ENCODE measurements at regions not wholly inside any gene's neighbourhood (a gene's known extent, or its start where the extent isn't known, plus 50 kb on each side); places are given as distances from the start of the nearest gene placed in this dataset.
"Not testable (repeated sequence)": the region's sequence is repeated elsewhere in the genome, so short reads cannot be mapped to it uniquely, and the experiment has no call there.

GRCh38 chr5:1619531-1619930, 95.8 kb upstream of the LPCAT1 start:
- intact Hi-C loops (cut with micrococcal nuclease); H3K4me1 Mint-ChIP-seq (ENCODE audit: insufficient read depth, unreplicated experiment); POLR2A ChIA-PET; H3K27ac Mint-ChIP-seq (ENCODE audit: low read depth, unreplicated experiment); DNase-seq (ENCODE audit: unreplicated experiment); H3K4me3 Mint-ChIP-seq (ENCODE audit: unreplicated experiment); H3K36me3 Mint-ChIP-seq (ENCODE audit: insufficient read depth, unreplicated experiment); BruUV-seq (replicated peaks): not testable (repeated sequence)
- Mint-ChIP-seq H3K9me3 (ENCODE audit: unreplicated experiment) (peaks cover 15% of the 10 kb centered on the region), H3K27me3 (ENCODE audit: insufficient read depth, unreplicated experiment) (peaks cover 98% of the 10 kb centered on the region)
- CTCF ChIA-PET, result interaction anchor here (0.6 to 2.1 kb wide), 3 partner anchors 25 to 451 kb away, joined by 3 to 8 read pairs (median 3); no protein-coding TSS in a partner anchor

DNA sequence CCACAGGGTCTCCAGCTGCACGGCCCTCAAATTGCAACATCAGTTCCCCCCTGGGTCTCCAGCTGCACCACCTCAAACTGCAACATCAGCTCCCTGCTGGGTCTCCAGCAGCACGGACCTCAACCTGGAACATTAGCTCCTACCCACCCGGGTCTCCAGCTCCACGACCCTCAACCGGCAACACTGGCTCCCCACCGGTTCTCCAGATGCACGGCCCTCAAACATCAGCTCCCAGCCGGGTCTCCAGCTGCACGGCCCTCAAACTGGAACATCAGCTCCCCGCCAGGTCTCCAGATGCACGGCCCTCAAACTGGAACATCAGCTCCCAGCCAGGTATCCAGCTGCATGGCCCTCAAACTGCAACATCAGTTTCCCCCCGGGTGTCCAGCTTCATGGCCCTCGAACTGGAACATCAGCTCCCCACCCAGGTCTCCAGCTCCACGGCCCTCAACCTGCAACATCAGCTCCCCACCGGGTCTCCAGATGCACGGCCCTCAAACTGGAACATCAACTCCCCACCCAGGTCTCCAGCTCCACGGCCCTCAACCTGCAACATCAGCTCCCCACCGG, 94.6 kb upstream of the LPCAT1 start:
- POLR2A ChIA-PET, result interaction anchor here (0.6 kb wide), 1 partner anchor 115 kb away, joined by 3 read pairs; no protein-coding TSS in a partner anchor
- H3K27me3 Mint-ChIP-seq (ENCODE audit: insufficient read depth, unreplicated experiment), result peaks cover 98% of the 10 kb centered on the region
- H3K36me3 Mint-ChIP-seq (ENCODE audit: insufficient read depth, unreplicated experiment); intact Hi-C loops (cut with micrococcal nuclease); BruUV-seq (replicated peaks); H3K27ac Mint-ChIP-seq (ENCODE audit: low read depth, unreplicated experiment); H3K4me1 Mint-ChIP-seq (ENCODE audit: insufficient read depth, unreplicated experiment); H3K9me3 Mint-ChIP-seq (ENCODE audit: unreplicated experiment); DNase-seq (ENCODE audit: unreplicated experiment); H3K4me3 Mint-ChIP-seq (ENCODE audit: unreplicated experiment): not testable (repeated sequence)
- CTCF ChIA-PET, result interaction anchor here (0.7 kb wide), 2 partner anchors 59 to 509 kb away, joined by 3 read pairs; no protein-coding TSS in a partner anchor

DNA sequence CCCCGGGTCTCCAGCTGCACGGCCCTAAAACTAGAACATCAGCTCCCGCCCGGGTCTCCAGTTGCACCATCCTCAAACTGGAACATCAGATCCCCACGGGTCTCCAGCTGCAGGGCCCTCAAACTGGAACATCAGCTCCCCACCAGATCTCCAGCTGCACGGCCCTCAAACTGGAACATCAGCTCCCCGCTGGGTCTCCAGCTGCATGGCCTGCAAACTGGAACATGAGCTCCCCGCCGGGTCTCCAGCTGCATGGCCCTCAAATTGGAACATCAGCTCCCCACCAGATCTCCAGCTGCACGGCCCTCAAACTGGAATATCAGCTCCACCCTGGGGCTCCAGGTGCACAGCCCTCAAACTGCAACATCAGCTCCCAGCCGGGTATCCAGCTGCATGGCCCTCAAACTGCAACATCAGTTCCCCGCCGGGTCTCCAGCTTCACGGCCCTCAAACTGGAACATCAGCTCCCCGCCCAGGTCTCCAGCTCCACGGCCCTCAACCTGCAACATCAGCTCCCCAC, 93.5 kb upstream of the LPCAT1 start:
- BruUV-seq (replicated peaks); H3K36me3 Mint-ChIP-seq (ENCODE audit: insufficient read depth, unreplicated experiment); H3K27ac Mint-ChIP-seq (ENCODE audit: low read depth, unreplicated experiment); H3K9me3 Mint-ChIP-seq (ENCODE audit: unreplicated experiment); H3K4me3 Mint-ChIP-seq (ENCODE audit: unreplicated experiment); intact Hi-C loops (cut with micrococcal nuclease); H3K4me1 Mint-ChIP-seq (ENCODE audit: insufficient read depth, unreplicated experiment); DNase-seq (ENCODE audit: unreplicated experiment): not testable (repeated sequence)
- ChIA-PET POLR2A (interaction anchor here (0.7 kb wide), 1 partner anchor 62 kb away, joined by 3 read pairs; no protein-coding TSS in a partner anchor), CTCF (interaction anchor here (0.7 kb wide), 1 partner anchor 531 kb away, joined by 4 read pairs; no protein-coding TSS in a partner anchor)
- H3K27me3 Mint-ChIP-seq (ENCODE audit: insufficient read depth, unreplicated experiment), result peaks cover 98% of the 10 kb centered on the region

DNA sequence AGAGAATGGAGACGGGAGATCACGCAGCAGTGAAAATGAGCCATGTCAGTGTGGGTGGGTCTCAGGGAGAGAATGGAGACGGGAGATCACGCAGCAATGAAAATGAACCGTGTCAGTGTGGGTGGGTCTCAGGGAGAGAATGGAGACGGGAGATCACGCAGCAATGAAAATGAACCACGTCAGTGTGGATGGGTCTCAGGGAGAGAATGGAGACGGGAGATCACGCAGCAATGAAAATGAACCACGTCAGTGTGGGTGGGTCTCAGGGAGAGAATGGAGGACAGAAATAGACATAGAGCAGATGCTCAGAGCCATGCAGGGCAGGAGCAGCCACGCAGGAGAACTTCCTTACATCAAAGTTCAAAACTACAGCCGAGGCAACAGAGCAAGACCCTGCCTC, 89.8 kb upstream of the LPCAT1 start:
- peaks cover 95% of the 10 kb centered on the region for H3K27me3 Mint-ChIP-seq (ENCODE audit: insufficient read depth, unreplicated experiment)
- H3K36me3 Mint-ChIP-seq (ENCODE audit: insufficient read depth, unreplicated experiment); H3K4me3 Mint-ChIP-seq (ENCODE audit: unreplicated experiment); DNase-seq (ENCODE audit: unreplicated experiment); BruUV-seq (replicated peaks); CTCF ChIA-PET; H3K9me3 Mint-ChIP-seq (ENCODE audit: unreplicated experiment); POLR2A ChIA-PET; intact Hi-C loops (cut with micrococcal nuclease); H3K27ac Mint-ChIP-seq (ENCODE audit: low read depth, unreplicated experiment): not testable (repeated sequence)
- peaks cover 15% of the 10 kb centered on the region for H3K4me1 Mint-ChIP-seq (ENCODE audit: insufficient read depth, unreplicated experiment)

- H3K9me3 Mint-ChIP-seq (ENCODE audit: unreplicated experiment); intact Hi-C loops (cut with micrococcal nuclease); DNase-seq (ENCODE audit: unreplicated experiment); H3K4me3 Mint-ChIP-seq (ENCODE audit: unreplicated experiment); BruUV-seq (replicated peaks); H3K36me3 Mint-ChIP-seq (ENCODE audit: insufficient read depth, unreplicated experiment); CTCF ChIA-PET; POLR2A ChIA-PET; H3K27ac Mint-ChIP-seq (ENCODE audit: low read depth, unreplicated experiment): not testable (repeated sequence)
- peaks cover 68% of the 10 kb centered on the region for H3K27me3 Mint-ChIP-seq (ENCODE audit: insufficient read depth, unreplicated experiment)
- peaks cover 15% of the 10 kb centered on the region for H3K4me1 Mint-ChIP-seq (ENCODE audit: insufficient read depth, unreplicated experiment)
These were observed 86.8 kb upstream of the LPCAT1 start for GRCh38 chr5:1610526-1610925.

- H3K36me3 Mint-ChIP-seq (ENCODE audit: insufficient read depth, unreplicated experiment); BruUV-seq (replicated peaks); DNase-seq (ENCODE audit: unreplicated experiment); H3K9me3 Mint-ChIP-seq (ENCODE audit: unreplicated experiment); POLR2A ChIA-PET; H3K27ac Mint-ChIP-seq (ENCODE audit: low read depth, unreplicated experiment); CTCF ChIA-PET; H3K4me3 Mint-ChIP-seq (ENCODE audit: unreplicated experiment): not testable (repeated sequence)
- intact Hi-C loops (cut with micrococcal nuclease), result loop anchor here (10.0 kb wide), 1 partner anchor 124 kb away; no protein-coding TSS in a partner anchor
- Mint-ChIP-seq H3K4me1 (ENCODE audit: insufficient read depth, unreplicated experiment) (peaks cover 15% of the 10 kb centered on the region), H3K27me3 (ENCODE audit: insufficient read depth, unreplicated experiment) (peaks cover 62% of the 10 kb centered on the region)
These were observed 85.4 kb upstream of the LPCAT1 start for GRCh38 chr5:1609111-1609510.

DNA sequence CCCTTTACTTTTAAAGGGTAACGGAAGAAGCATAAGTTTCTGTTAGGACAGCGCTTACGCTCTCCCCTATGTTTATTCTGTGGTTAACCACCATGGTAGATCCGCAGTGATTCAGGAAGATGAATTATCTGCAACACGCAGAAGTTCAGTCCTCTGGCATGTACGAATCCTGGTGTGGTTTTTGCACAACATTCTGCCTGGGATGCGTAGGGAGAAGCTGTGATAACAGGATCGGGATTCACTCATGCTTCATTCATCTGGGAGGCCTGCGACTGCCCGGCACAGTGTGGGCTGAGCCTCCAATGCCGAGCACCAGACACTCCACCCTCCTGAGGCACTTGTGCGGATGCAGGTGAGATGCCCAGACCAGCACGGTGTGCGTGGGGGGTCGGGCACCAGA, 84.6 kb upstream of the LPCAT1 start:
- CTCF ChIA-PET, result not testable (repeated sequence)

GRCh38 chr5:1606951-1607350, 83.2 kb upstream of the LPCAT1 start:
- H3K36me3 Mint-ChIP-seq (ENCODE audit: insufficient read depth, unreplicated experiment); H3K4me3 Mint-ChIP-seq (ENCODE audit: unreplicated experiment); BruUV-seq (replicated peaks); H3K27ac Mint-ChIP-seq (ENCODE audit: low read depth, unreplicated experiment); POLR2A ChIA-PET; CTCF ChIA-PET; DNase-seq (ENCODE audit: unreplicated experiment); H3K4me1 Mint-ChIP-seq (ENCODE audit: insufficient read depth, unreplicated experiment); H3K9me3 Mint-ChIP-seq (ENCODE audit: unreplicated experiment): not testable (repeated sequence)
- H3K27me3 Mint-ChIP-seq (ENCODE audit: insufficient read depth, unreplicated experiment), result peaks cover 56% of the 10 kb centered on the region
- intact Hi-C loops (cut with micrococcal nuclease), result loop anchor here (10.0 kb wide), 1 partner anchor 122 kb away; no protein-coding TSS in a partner anchor

More for the DNA sequence above, 84.6 kb upstream of the LPCAT1 start:
- H3K9me3 Mint-ChIP-seq (ENCODE audit: unreplicated experiment); POLR2A ChIA-PET; H3K36me3 Mint-ChIP-seq (ENCODE audit: insufficient read depth, unreplicated experiment); H3K27ac Mint-ChIP-seq (ENCODE audit: low read depth, unreplicated experiment); H3K4me3 Mint-ChIP-seq (ENCODE audit: unreplicated experiment); BruUV-seq (replicated peaks): not testable (repeated sequence)
- Mint-ChIP-seq H3K27me3 (ENCODE audit: insufficient read depth, unreplicated experiment) (peaks cover 62% of the 10 kb centered on the region), H3K4me1 (ENCODE audit: insufficient read depth, unreplicated experiment) (peaks cover 14% of the 10 kb centered on the region)
- DNase-seq (ENCODE audit: unreplicated experiment), result peak; percentile 72
- intact Hi-C loops (cut with micrococcal nuclease), result loop anchor here (10.0 kb wide), 1 partner anchor 124 kb away; no protein-coding TSS in a partner anchor

DNA sequence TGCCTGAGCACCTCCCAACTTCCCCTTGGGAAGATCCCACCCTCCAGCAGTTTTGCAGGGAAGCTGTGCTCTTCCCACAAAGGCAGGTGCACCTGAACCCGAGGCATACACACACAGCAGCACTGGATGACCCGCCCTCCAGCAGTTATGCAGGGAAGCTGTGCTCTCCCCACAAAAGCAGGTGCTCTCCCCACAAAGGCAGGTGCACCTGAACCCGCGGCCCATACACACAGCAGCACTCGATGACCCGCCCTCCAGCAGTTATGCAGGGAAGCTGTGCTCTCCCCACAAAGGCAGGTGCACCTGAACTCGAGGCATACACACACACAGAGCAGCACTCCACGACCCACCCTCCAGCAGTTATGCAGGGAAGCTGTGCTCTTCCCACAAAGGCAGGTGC, 80.2 kb upstream of the LPCAT1 start:
- CTCF ChIA-PET, result interaction anchor here (0.7 kb wide), 1 partner anchor 75 kb away, joined by 3 read pairs; no protein-coding TSS in a partner anchor
- H3K27ac Mint-ChIP-seq (ENCODE audit: low read depth, unreplicated experiment); H3K9me3 Mint-ChIP-seq (ENCODE audit: unreplicated experiment); DNase-seq (ENCODE audit: unreplicated experiment); H3K36me3 Mint-ChIP-seq (ENCODE audit: insufficient read depth, unreplicated experiment); H3K4me3 Mint-ChIP-seq (ENCODE audit: unreplicated experiment); POLR2A ChIA-PET; BruUV-seq (replicated peaks); H3K4me1 Mint-ChIP-seq (ENCODE audit: insufficient read depth, unreplicated experiment): not testable (repeated sequence)
- H3K27me3 Mint-ChIP-seq (ENCODE audit: insufficient read depth, unreplicated experiment), result peaks cover 56% of the 10 kb centered on the region
- intact Hi-C loops (cut with micrococcal nuclease), result loop anchor here (5.0 to 10.0 kb wide), 2 partner anchors 82 to 119 kb away; partner anchors contain the start of gene LPCAT1

Data from MCF 10A (cell line).